OCI-M1 (cell line): ENCODE measurements at regions not wholly inside any gene's neighbourhood (a gene's known extent, or its start where the extent isn't known, plus 50 kb on each side); places are given as distances from the start of the nearest gene placed in this dataset.
"Not testable (repeated sequence)": the region's sequence is repeated elsewhere in the genome, so short reads cannot be mapped to it uniquely, and the experiment has no call there.

Source experiments
- DNase-seq: peaks from one replicate; lab custom pipeline; 2025; lab: John Stamatoyannopoulos, UW

GRCh38 chr6:112933947-112934346 is 586.8 kb downstream of the RFPL4B start:
- DNase-seq: no peak

- no peak for DNase-seq
These were observed 587.5 kb downstream of the RFPL4B start for GRCh38 chr6:112934433-112935327.

GRCh38 chr6:112935402-112936078 is 588.4 kb downstream of the RFPL4B start:
- no peak for DNase-seq

GRCh38 chr6:112936079-112936472 is 588.9 kb downstream of the RFPL4B start:
- no peak for DNase-seq

GRCh38 chr6:112936504-112936903 is 589.4 kb downstream of the RFPL4B start:
- DNase-seq: no peak

- not testable (repeated sequence) for DNase-seq
These were observed 590.6 kb downstream of the RFPL4B start for GRCh38 chr6:112937690-112938089.

- DNase-seq: no peak
These were observed 591.5 kb downstream of the RFPL4B start for GRCh38 chr6:112938650-112939049.

- no peak for DNase-seq
These were observed 592.4 kb downstream of the RFPL4B start for GRCh38 chr6:112939563-112939962.

- no peak for DNase-seq
These were observed 594.5 kb downstream of the RFPL4B start for GRCh38 chr6:112941613-112942012.

GRCh38 chr6:112946051-112946450 is 598.9 kb downstream of the RFPL4B start:
- DNase-seq: peak; percentile 71

- no peak for DNase-seq
These were observed 600.4 kb downstream of the RFPL4B start for GRCh38 chr6:112947507-112947906.

- DNase-seq: peak; percentile 64
These were observed 604.7 kb downstream of the RFPL4B start for GRCh38 chr6:112951829-112952228.

- not testable (repeated sequence) for DNase-seq
These were observed 608.6 kb downstream of the RFPL4B start for GRCh38 chr6:112955743-112956142.

- peak; percentile 88 for DNase-seq
These were observed 609.8 kb downstream of the RFPL4B start for GRCh38 chr6:112956696-112957535.

- DNase-seq: peak; percentile 43
These were observed 610.4 kb downstream of the RFPL4B start for GRCh38 chr6:112957536-112957916.

GRCh38 chr6:112960130-112960529 is 613.0 kb downstream of the RFPL4B start:
- not testable (repeated sequence) for DNase-seq

GRCh38 chr6:112967974-112968373 is 620.8 kb downstream of the RFPL4B start:
- DNase-seq: no peak

- no peak for DNase-seq
These were observed 624.5 kb downstream of the RFPL4B start for GRCh38 chr6:112971651-112972050.

- DNase-seq: not testable (repeated sequence)
These were observed 627.8 kb downstream of the RFPL4B start for GRCh38 chr6:112974931-112975330.

GRCh38 chr6:112976579-112976978 is 629.4 kb downstream of the RFPL4B start:
- not testable (repeated sequence) for DNase-seq

- no peak for DNase-seq
These were observed 632.7 kb downstream of the RFPL4B start for GRCh38 chr6:112979830-112980229.

- no peak for DNase-seq
These were observed 633.5 kb downstream of the RFPL4B start for GRCh38 chr6:112980676-112981075.
